ENCODE measurements at regions not wholly inside any gene's neighbourhood (a gene's known extent, or its start where the extent isn't known, plus 50 kb on each side); places are given as distances from the start of the nearest gene placed in this dataset.

- TF ChIP-seq CTCF (IDR thresholded peaks at IDR 0.05; ENCODE audit: low read depth, low read length, missing control alignments): no peak
- in situ Hi-C loops (cut with HindIII; ENCODE audit: low sequenced_read_pairs): no loop called here
Observed at GRCh38 chr4:122293374-122294365, 85.1 kb upstream of the ADAD1 start.

GRCh38 chr4:122297694-122298093, 81.1 kb upstream of the ADAD1 start:
- no peak for DNase-seq (ENCODE audit: low read depth)
- in situ Hi-C loops (cut with HindIII; ENCODE audit: low sequenced_read_pairs): no loop called here
- no peak overlapping the region for H3K4me3 ChIP-seq (ENCODE audit: low read depth, low read length)
- no peak for TF ChIP-seq CTCF (IDR thresholded peaks at IDR 0.05; ENCODE audit: low read depth, low read length, missing control alignments)

More at GRCh38 chr4:122293374-122294365, 85.1 kb upstream of the ADAD1 start:
- peak; percentile 4 for DNase-seq (ENCODE audit: low read depth)
- H3K4me3 ChIP-seq (ENCODE audit: low read depth, low read length): no peak overlapping the region

GRCh38 chr4:122300776-122301175, 78.0 kb upstream of the ADAD1 start:
- in situ Hi-C loops (cut with HindIII; ENCODE audit: low sequenced_read_pairs): no loop called here
- no peak for DNase-seq (ENCODE audit: low read depth)
- TF ChIP-seq CTCF (IDR thresholded peaks at IDR 0.05; ENCODE audit: low read depth, low read length, missing control alignments): no peak
- H3K4me3 ChIP-seq (ENCODE audit: low read depth, low read length): no peak overlapping the region

- in situ Hi-C loops (cut with HindIII; ENCODE audit: low sequenced_read_pairs): no loop called here
- no peak overlapping the region for H3K4me3 ChIP-seq (ENCODE audit: low read depth, low read length)
- TF ChIP-seq CTCF (IDR thresholded peaks at IDR 0.05; ENCODE audit: low read depth, low read length, missing control alignments): no peak
- no peak for DNase-seq (ENCODE audit: low read depth)
Observed at GRCh38 chr4:122305853-122306252, 73.0 kb upstream of the ADAD1 start.

- DNase-seq (ENCODE audit: low read depth): no peak
- H3K4me3 ChIP-seq (ENCODE audit: low read depth, low read length): no peak overlapping the region
- no peak for TF ChIP-seq CTCF (IDR thresholded peaks at IDR 0.05; ENCODE audit: low read depth, low read length, missing control alignments)
- in situ Hi-C loops (cut with HindIII; ENCODE audit: low sequenced_read_pairs): no loop called here
Observed at GRCh38 chr4:122309988-122310626, 68.7 kb upstream of the ADAD1 start.

- no peak for TF ChIP-seq CTCF (IDR thresholded peaks at IDR 0.05; ENCODE audit: low read depth, low read length, missing control alignments)
- H3K4me3 ChIP-seq (ENCODE audit: low read depth, low read length): no peak overlapping the region
- in situ Hi-C loops (cut with HindIII; ENCODE audit: low sequenced_read_pairs): no loop called here
- DNase-seq (ENCODE audit: low read depth): no peak
Observed at GRCh38 chr4:122313006-122313646, 65.7 kb upstream of the ADAD1 start.
